ENCODE measurements at regions not wholly inside any gene's neighbourhood (a gene's known extent, or its start where the extent isn't known, plus 50 kb on each side); places are given as distances from the start of the nearest gene placed in this dataset.

DNA sequence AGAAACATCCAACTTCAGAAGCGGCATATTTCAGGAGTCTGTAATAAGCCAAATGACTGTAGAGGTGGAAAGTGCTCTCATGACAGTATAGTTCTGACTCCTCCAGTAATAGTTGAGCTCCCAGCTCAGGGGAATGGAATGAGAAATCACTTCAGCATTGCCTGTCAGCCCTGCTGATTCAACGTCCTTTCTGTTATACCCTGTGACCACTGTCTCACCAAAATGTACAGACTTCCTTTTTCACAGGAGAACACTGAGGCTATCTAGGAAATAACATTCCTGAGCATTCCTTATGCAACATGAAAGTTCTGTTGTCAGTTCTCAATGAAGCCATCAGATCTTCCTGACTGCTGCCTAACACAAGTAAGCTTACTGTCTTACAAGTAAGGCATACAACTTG, 284.5 kb upstream of the MME start:
- TF ChIP-seq, protein P1, sequence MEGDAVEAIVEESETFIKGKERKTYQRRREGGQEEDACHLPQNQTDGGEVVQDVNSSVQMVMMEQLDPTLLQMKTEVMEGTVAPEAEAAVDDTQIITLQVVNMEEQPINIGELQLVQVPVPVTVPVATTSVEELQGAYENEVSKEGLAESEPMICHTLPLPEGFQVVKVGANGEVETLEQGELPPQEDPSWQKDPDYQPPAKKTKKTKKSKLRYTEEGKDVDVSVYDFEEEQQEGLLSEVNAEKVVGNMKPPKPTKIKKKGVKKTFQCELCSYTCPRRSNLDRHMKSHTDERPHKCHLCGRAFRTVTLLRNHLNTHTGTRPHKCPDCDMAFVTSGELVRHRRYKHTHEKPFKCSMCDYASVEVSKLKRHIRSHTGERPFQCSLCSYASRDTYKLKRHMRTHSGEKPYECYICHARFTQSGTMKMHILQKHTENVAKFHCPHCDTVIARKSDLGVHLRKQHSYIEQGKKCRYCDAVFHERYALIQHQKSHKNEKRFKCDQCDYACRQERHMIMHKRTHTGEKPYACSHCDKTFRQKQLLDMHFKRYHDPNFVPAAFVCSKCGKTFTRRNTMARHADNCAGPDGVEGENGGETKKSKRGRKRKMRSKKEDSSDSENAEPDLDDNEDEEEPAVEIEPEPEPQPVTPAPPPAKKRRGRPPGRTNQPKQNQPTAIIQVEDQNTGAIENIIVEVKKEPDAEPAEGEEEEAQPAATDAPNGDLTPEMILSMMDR (conservative IDR thresholded peaks at IDR 0.05) = no peak
- no peak for TF ChIP-seq ZFX (IDR thresholded peaks at IDR 0.05)
